NT2/D1 (cell line): ENCODE measurements at regions not wholly inside any gene's neighbourhood (a gene's known extent, or its start where the extent isn't known, plus 50 kb on each side); places are given as distances from the start of the nearest gene placed in this dataset.

ENCODE experiments used
- SUZ12 ChIP-seq: IDR thresholded peaks from 2 replicates; pipeline ENCODE4 v1.6.1; 2011; ENCODE audit not compliant: insufficient read length, insufficient read depth; ENCODE audit errors: extremely low read depth
- ZNF274 ChIP-seq: IDR thresholded peaks from 2 replicates; pipeline ENCODE4 v1.6.1; 2011; ENCODE audit warnings: mild to moderate bottlenecking, low read depth, low read length

GRCh38 chr7:17477182-17477581 is 178.7 kb downstream of the AHR start:
- TF ChIP-seq ZNF274, result no peak
- no peak for TF ChIP-seq SUZ12
